M059J (cell line): ENCODE measurements at regions not wholly inside any gene's neighbourhood (a gene's known extent, or its start where the extent isn't known, plus 50 kb on each side); places are given as distances from the start of the nearest gene placed in this dataset.

Source experiments
- DNase-seq: peaks from one replicate; pipeline ENCODE4 v3.0.0-alpha.2; 2012; ENCODE audit warnings: low read depth

- no peak for DNase-seq
Measured at GRCh38 chr10:57880446-57881227, 387.1 kb downstream of the IPMK start.

GRCh38 chr10:57874810-57875209 lies 392.9 kb downstream of the IPMK start:
- no peak for DNase-seq

GRCh38 chr10:57867241-57867640 lies 400.5 kb downstream of the IPMK start:
- DNase-seq, result no peak

- no peak for DNase-seq
Measured at GRCh38 chr10:57864765-57865680, 402.7 kb downstream of the IPMK start.

GRCh38 chr10:57849691-57850357 lies 417.9 kb downstream of the IPMK start:
- peak; percentile 2 for DNase-seq

- DNase-seq, result no peak
Measured at GRCh38 chr10:57846307-57847065, 421.2 kb downstream of the IPMK start.

GRCh38 chr10:57844387-57844998 lies 423.2 kb downstream of the IPMK start:
- no peak for DNase-seq

GRCh38 chr10:57830877-57831560 lies 436.7 kb downstream of the IPMK start:
- DNase-seq, result no peak

GRCh38 chr10:57825015-57825414 lies 442.7 kb downstream of the IPMK start:
- no peak for DNase-seq

GRCh38 chr10:57823398-57823797 lies 444.3 kb downstream of the IPMK start:
- no peak for DNase-seq

GRCh38 chr10:57822965-57823364 lies 444.7 kb downstream of the IPMK start:
- no peak for DNase-seq

GRCh38 chr10:57818522-57818921 lies 449.2 kb downstream of the IPMK start:
- DNase-seq, result no peak

GRCh38 chr10:57817741-57818140 lies 450.0 kb downstream of the IPMK start:
- DNase-seq, result no peak

GRCh38 chr10:57815949-57816348 lies 451.7 kb downstream of the IPMK start:
- DNase-seq, result no peak

- DNase-seq, result no peak
Measured at GRCh38 chr10:57809961-57810360, 457.7 kb downstream of the IPMK start.

GRCh38 chr10:57807906-57808305 lies 459.8 kb downstream of the IPMK start:
- DNase-seq, result no peak

- DNase-seq, result no peak
Measured at GRCh38 chr10:57806675-57807074, 461.0 kb downstream of the IPMK start.

- no peak for DNase-seq
Measured at GRCh38 chr10:57799625-57800024, 468.1 kb downstream of the IPMK start.

GRCh38 chr10:57798830-57799229 lies 468.9 kb downstream of the IPMK start:
- no peak for DNase-seq

GRCh38 chr10:57791546-57791945 lies 476.1 kb downstream of the IPMK start:
- DNase-seq, result no peak

- DNase-seq, result no peak
Measured at GRCh38 chr10:57790703-57791102, 477.0 kb downstream of the IPMK start.
